ENCODE measurements at regions not wholly inside any gene's neighbourhood (a gene's known extent, or its start where the extent isn't known, plus 50 kb on each side); places are given as distances from the start of the nearest gene placed in this dataset.
"Not testable (repeated sequence)": the region's sequence is repeated elsewhere in the genome, so short reads cannot be mapped to it uniquely, and the experiment has no call there.

DNA sequence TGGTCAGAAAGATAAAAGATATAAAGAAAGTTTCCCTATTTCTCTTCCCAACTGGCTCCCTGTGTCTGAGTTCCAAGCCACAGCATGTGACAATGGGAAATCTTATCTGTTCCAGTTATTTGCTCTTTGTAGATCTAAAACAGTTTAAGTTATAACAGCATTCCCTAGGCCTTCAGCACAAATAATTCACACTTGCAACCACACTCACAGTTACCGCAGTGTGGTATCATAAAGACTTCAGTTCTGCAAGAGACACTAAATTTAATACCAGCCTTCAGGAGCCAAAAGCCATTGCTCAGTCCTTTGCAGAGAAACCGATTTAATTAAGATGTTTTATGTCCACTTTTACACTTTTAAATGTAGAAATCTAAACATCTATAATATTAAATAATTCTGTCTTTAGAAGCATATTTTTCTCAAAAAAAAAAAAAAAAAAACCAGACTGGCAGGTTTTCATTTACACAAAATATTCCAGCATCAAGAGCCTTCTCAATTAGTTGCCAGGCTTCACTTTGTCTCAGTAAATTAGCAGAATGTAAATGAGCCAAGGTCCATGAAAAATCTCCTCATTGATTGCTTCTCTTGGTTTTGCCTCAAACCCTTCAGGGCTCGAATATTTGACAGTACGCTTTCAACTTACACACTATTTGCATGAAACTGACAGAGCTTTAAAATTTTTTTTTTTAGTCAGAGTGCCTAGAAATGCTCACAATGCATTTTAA, 300.0 kb upstream of the DDI1 start:
- no peak for DNase-seq

DNA sequence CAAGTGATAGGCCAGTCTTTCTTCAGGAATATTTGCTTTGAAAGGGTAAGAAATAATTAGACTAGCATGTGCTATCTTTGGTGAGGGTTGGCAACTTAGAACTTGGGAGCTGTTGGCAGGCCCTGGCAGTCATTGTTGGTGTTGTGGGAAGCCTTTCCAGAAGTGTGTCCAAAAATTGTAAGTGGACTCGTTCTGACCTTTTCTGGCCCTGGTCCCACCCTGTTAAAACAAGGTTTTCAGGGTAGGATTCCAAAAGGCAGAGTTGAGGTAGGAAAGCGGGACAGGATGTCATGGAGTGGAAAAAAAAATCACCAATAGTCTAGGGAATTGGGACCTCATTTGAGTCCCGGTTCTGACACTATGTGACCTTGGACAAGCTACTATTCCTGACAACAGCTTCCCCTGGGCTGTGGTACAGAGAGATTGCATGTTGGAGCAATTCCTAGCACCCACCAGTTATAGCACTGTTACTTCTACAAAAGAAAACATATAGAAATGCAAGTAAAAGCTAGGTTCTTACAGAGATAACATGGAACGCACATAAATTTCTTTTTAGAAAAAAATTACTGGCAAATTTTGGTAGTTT, 299.3 kb upstream of the DDI1 start:
- DNase-seq, result no peak

DNA sequence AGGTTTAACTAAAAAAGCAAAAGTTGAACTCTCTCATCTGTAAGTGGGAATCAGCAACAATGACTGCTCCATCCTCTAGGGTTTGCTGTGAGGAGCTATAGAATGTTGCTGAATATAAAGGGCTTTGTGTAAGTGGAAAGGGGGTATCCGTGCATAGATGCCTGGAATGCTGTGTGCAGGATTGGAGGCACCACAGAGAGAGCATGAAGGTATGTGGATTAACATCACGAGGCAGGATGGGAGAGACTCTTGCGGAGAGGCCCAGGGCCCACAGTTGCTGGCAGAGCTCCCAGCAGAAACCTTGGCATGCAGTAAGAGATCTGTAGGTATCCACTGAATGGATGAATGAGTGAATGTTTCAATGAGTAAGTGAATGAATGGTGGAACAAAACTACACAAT, 298.7 kb upstream of the DDI1 start:
- no peak for DNase-seq

DNA sequence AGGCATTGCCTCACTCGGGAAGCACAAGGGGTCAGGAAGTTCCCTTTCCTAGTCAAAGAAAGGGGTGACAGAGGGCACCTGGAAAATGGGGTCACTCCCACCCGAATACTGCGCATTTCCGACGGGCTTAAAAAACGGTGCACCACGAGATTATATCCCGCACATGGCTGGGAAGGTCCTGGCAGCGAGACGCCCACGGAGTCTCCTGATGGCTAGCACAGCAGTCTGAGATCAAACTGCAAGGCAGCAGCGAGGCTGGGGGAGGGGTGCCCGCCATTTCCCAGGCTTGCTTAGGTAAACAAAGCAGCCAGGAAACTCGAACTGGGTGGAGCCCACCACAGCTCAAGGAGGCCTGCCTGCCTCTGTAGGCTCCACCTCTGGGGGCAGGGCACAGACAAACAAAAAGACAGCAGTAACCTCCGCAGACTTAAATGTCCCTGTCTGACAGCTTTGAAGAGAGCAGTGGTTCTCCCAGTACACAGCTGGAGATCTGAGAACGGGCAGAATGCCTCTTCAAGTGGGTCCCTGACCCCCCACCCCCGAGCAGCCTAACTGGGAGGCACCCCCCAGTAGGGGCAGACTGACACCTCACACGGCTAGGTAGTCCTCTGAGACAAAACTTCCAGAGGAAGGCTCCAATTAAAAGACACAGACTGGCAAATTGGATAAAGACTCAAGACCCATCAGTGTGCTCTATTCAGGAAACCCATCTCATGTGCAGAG, 297.2 kb upstream of the DDI1 start:
- not testable (repeated sequence) for DNase-seq

DNA sequence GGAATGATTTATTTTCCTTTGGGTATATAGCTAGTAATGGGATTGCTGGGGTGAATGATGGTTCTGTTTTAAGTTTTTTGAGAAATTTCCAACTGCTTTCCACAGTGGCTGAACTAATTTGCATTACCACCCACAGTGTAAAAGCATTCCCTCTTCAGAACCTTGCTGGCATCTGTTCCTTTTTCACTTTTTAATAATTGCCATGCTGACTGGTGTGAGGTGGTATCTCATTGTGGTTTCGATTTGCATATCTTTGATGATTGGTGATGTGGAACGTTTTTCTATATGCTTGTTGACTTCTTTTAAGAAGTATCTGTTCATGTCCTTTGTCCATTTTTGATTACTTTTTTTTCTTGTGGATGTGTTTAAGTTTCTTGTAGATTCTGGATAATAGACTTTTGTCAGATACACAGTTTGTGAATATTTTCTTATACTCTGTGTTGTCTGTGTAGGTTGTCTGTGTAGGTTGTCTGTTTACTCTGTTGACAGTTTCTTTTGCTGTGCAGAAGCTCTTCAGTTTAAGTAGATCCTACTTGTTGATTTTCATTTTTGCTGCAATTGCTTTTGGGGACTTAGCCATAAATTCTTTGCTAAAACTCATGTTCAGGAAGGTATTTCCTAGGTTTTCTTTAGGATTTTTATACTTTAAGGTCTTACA, 291.8 kb upstream of the DDI1 start:
- no peak for DNase-seq

DNA sequence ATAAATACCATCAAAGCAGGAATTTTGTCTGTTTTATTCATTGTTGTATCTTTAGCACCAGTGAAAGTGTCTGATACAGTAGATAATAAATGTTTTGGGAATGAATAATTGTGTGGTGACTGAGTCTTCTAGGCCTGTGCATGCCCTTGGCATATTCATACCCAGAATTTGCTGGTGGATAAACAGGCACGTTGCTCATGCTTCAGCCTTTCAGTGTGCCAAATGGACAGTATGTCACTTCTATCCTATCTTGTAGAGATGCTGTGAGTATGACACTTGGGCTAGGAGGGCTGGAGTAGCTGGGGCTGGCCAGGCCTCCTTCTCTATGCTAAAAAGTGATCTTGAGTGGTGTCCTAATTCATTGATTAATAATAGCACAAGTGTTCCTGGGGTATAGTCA, 287.3 kb upstream of the DDI1 start:
- DNase-seq, result no peak

DNA sequence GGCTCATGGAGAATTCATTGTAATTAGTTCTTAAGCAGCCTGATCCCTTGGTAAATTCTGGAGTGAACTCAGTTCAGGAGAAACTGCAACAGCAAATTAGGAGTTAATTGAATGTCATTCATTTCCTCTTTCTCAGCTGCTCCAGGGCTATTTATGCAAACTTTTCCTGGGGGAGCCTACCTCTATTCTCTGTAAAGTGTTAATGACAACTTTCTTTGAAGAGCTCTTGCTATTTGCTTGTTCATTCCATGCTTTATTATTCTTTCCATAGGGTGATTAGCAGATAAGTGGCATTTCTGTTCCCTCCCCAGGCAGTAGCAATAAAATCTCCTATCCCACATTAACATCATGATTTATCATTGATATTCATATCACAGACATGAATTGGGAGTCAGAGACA, 267.6 kb upstream of the DDI1 start:
- no peak for DNase-seq

GRCh38 chr11:103773059-103773458, 263.4 kb upstream of the DDI1 start:
- DNase-seq, result no peak

- DNase-seq, result no peak
These were observed 262.9 kb upstream of the DDI1 start for GRCh38 chr11:103773537-103773936.

DNA sequence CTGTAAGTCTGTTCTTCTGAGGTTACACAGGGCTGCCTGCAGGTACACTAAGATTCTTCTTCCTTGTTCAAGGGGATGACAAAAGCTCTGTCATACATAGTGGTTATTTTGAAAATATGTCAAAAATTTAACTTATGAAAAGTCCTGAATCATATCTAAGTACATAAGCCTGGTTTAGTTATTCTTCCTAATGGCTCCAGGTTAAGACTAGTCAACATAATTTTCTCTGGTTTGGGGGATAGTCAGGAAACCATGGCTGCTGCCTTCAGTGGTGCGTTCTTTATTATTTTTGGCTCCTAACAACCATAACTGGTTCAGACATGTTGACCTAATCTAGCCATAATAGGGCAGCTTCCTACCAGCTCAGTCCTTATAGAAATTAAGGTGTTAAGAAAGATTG, 257.4 kb upstream of the DDI1 start:
- DNase-seq, result no peak

- DNase-seq, result no peak
These were observed 246.5 kb upstream of the DDI1 start for GRCh38 chr11:103789952-103790351.

DNA sequence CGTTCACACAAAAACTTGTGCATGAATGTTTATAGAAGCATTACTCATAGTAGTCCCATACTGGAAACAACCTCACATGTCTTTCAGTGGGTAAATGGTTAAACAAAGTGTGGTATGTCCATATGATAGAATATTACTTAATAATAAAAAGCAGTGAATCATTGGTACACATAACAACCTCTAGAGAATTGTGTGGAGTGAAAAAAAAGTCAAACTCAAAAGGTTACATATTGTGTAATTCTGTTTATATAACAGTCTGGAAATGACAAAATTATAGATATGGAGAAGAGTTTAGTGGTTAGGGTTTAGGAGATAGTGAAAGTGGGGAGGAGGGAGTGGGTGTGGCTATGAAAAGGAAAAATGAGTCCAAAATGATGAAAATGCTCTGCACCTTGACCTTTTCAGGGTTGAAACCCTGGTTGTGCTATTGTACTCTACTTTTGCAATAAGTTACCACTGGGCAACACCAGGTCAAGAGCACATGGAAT, 243.4 kb upstream of the DDI1 start:
- DNase-seq, result no peak

DNA sequence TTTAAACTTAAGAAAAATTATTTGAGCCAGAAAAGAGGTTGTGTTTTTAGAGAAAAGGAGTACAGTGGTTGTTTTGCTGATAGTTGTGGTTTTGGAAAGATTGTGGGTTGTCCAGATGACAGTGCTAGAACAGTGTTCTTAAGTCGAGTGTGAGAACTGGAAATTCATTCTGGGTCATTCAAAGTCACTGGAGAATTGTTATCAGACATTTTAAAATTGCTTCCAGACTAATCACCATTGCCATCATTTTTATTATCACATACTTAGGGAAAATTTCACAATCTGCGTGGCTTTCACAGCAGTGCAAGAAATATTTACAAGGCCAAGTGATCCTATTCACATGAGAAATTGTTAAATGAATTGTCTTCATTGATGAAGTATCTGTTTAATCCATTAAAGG, 242.2 kb upstream of the DDI1 start:
- DNase-seq, result no peak

GRCh38 chr11:103798026-103798425, 238.4 kb upstream of the DDI1 start:
- DNase-seq, result no peak

DNA sequence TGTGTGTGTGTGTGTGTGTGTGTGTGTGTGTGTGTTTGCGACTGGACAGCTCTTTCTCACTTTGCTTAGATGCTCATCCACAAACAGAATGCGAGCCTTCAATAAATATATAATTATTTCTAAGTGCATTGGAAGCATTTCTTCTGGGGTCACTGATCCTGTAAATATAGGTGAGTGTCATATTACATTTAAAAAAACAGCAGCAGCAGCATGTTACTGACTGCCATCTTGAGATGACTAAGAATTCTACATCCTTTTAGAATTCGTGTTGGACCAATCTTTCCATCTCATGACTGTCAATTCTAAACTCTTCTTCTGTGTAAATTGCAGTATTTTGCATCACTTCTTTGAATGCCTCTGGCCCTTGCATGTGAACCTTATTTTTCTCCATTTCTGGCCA, 238.0 kb upstream of the DDI1 start:
- DNase-seq, result no peak

- no peak for DNase-seq
These were observed 235.9 kb upstream of the DDI1 start for GRCh38 chr11:103800406-103801114.

- no peak for DNase-seq
These were observed 233.4 kb upstream of the DDI1 start for GRCh38 chr11:103803062-103803461.

DNA sequence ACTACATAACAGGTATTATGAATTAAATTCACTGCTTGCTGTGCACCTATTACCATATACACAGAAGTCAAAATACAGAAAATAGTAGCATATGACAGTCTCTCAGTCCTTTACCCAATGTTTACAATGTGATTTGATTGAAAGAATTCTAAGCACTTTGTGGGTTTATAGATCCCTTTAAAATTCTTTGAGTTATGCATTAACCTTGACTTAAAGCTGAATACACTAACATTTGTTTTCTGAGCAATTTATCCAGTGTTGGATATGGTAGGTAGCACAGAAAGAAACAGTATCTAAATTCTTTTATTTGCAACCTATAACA, 230.8 kb upstream of the DDI1 start:
- DNase-seq, result no peak

DNA sequence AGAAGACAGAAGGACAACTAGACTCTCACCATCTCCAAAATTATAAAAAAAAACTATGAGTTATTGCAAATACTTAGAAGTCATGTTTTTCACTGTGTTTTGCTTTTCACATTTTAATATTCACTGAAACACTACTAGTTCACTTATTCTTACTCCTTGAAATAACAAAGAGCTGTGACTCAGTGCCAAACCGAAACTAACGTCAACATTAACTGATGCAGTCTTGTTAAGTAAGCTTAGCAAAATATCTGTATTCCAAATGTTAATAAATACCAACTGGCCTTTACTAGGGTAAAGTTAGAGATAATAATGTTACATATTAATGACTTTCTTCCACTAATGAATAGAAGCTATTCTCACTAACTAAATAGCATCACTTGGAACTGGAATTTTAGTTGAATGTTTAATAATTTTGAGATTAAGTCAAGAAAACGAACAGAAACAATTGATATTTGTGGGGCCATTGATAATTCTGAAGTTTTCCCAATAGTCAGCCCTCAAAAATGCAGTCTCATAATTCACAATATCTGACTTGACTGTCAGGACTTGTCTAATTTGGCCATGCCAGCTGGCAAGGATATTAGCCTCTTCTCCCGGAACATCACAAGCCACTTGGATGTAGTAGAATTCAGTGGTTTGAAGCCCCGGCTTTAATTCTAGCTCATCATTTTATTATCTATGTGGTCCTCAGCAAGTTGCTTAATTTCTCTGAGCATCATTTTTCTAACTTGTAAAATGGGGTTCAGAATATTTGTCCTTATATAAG, 230.1 kb upstream of the DDI1 start:
- DNase-seq, result no peak

DNA sequence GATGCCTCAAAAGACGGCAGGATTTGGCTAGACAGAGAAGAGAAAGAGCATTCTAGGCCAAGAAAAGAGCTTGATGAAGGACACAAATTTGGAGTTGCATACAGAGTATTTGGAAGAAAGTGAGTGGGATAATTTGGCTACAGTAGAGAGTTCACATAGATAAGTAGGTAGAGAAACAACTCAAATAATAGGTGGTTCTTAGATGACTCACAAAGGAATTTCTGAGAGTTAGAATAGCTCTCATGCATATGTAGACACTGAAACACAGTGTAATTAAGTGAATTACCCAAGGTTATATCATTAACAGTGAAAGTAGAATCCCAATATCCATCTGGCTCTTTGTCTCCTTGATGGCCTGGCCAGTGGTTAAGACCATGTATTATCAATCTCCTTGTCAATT, 228.6 kb upstream of the DDI1 start:
- no peak for DNase-seq

- DNase-seq, result no peak
These were observed 228.2 kb upstream of the DDI1 start for GRCh38 chr11:103808252-103808651.

- DNase-seq, result no peak
These were observed 224.5 kb upstream of the DDI1 start for GRCh38 chr11:103811870-103812455.

Data from NCI-H510A (cell line).